DMS153 (cell line): ENCODE measurements at regions not wholly inside any gene's neighbourhood (a gene's known extent, or its start where the extent isn't known, plus 50 kb on each side); places are given as distances from the start of the nearest gene placed in this dataset.

ENCODE experiments used
- DNase-seq: peaks from one replicate; lab custom pipeline; 2025; lab: John Stamatoyannopoulos, UW

- DNase-seq: no peak
Measured at GRCh38 chr13:39283072-39283471, 244.8 kb downstream of the NHLRC3 start.

- DNase-seq: no peak
Measured at GRCh38 chr13:39284801-39285388, 246.6 kb downstream of the NHLRC3 start.
